WERI-Rb-1 (cell line): ENCODE measurements at regions not wholly inside any gene's neighbourhood (a gene's known extent, or its start where the extent isn't known, plus 50 kb on each side); places are given as distances from the start of the nearest gene placed in this dataset.

ENCODE experiments used
- DNase-seq: peaks from one replicate; pipeline ENCODE4 v3.0.0-alpha.2; 2020
- H3K27ac ChIP-seq: fragments of 250-450 bp; sonication (Bioruptor Pico); 2 replicates; pipeline ENCODE4 v1.5.1; 2020; ENCODE audit warnings: mild to moderate bottlenecking, moderate library complexity
- H3K27me3 ChIP-seq: fragments of 250-450 bp; sonication (Bioruptor Pico); 2 replicates; pipeline ENCODE4 v1.5.1; 2021; ENCODE audit warnings: mild to moderate bottlenecking, low read depth, moderate library complexity; ENCODE audit not compliant: insufficient read depth, severe bottlenecking
- H3K36me3 ChIP-seq: fragments of 250-450 bp; sonication (Bioruptor Pico); 2 replicates; pipeline ENCODE4 v1.5.1; 2020; ENCODE audit warnings: mild to moderate bottlenecking, moderate library complexity
- H3K4me3 ChIP-seq: 2 replicates; pipeline ENCODE4 v1.5.1; 2011; ENCODE audit warnings: low read depth, mild to moderate bottlenecking, control low read depth, low read length
- H3K9me3 ChIP-seq: fragments of 250-450 bp; sonication (Bioruptor Pico); 2 replicates; pipeline ENCODE4 v1.5.1; 2021; ENCODE audit warnings: mild to moderate bottlenecking, moderate library complexity; ENCODE audit not compliant: severe bottlenecking
- CTCF ChIP-seq: IDR thresholded peaks from 2 replicates; pipeline ENCODE4 v1.5.1; 2011; ENCODE audit warnings: low read depth, mild to moderate bottlenecking, control low read depth, inconsistent platforms, low read length

GRCh38 chr6:82651845-82652335 lies 288.3 kb downstream of the TPBG start:
- Histone ChIP-seq H3K36me3 (no peaks in the 10 kb centered on the region), H3K27me3 (no peaks in the 10 kb centered on the region), H3K4me3 (no peak overlapping the region), H3K9me3 (no peaks in the 10 kb centered on the region), H3K27ac (no peak overlapping the region)
- no peak for TF ChIP-seq CTCF
- no peak for DNase-seq

GRCh38 chr6:82679232-82679631 lies 315.6 kb downstream of the TPBG start:
- no peak overlapping the region for H3K4me3 ChIP-seq
- H3K36me3 ChIP-seq: no peaks in the 10 kb centered on the region
- no peak for DNase-seq
- no peak for TF ChIP-seq CTCF
- H3K9me3 ChIP-seq: peaks cover 5% of the 10 kb centered on the region
- no peaks in the 10 kb centered on the region for H3K27me3 ChIP-seq
- no peak overlapping the region for H3K27ac ChIP-seq

GRCh38 chr6:82680192-82680591 lies 316.6 kb downstream of the TPBG start:
- H3K27ac ChIP-seq: no peak overlapping the region
- TF ChIP-seq CTCF: no peak
- H3K27me3 ChIP-seq: no peaks in the 10 kb centered on the region
- H3K4me3 ChIP-seq: no peak overlapping the region
- no peak for DNase-seq
- peaks cover 4% of the 10 kb centered on the region for H3K9me3 ChIP-seq
- H3K36me3 ChIP-seq: no peaks in the 10 kb centered on the region

- H3K27me3 ChIP-seq: no peaks in the 10 kb centered on the region
- no peak for TF ChIP-seq CTCF
- H3K36me3 ChIP-seq: no peaks in the 10 kb centered on the region
- no peak for DNase-seq
- no peak overlapping the region for H3K27ac ChIP-seq
- H3K9me3 ChIP-seq: no peaks in the 10 kb centered on the region
- no peak overlapping the region for H3K4me3 ChIP-seq
Measured at GRCh38 chr6:82681119-82681714, 317.6 kb downstream of the TPBG start.

- TF ChIP-seq CTCF: no peak
- H3K4me3 ChIP-seq: no peak overlapping the region
Measured at GRCh38 chr6:82686719-82687118, 323.1 kb downstream of the TPBG start.

GRCh38 chr6:82687855-82688254 lies 324.2 kb downstream of the TPBG start:
- Histone ChIP-seq H3K9me3 (no peaks in the 10 kb centered on the region), H3K27ac (no peak overlapping the region), H3K4me3 (no peak overlapping the region), H3K36me3 (no peaks in the 10 kb centered on the region), H3K27me3 (no peaks in the 10 kb centered on the region)
- no peak for DNase-seq
- no peak for TF ChIP-seq CTCF

More at GRCh38 chr6:82686719-82687118, 323.1 kb downstream of the TPBG start:
- no peaks in the 10 kb centered on the region for H3K36me3 ChIP-seq
- H3K9me3 ChIP-seq: no peaks in the 10 kb centered on the region
- H3K27me3 ChIP-seq: no peaks in the 10 kb centered on the region
- DNase-seq: no peak
- no peak overlapping the region for H3K27ac ChIP-seq
